NCI-H2029 (cell line): ENCODE measurements at regions not wholly inside any gene's neighbourhood (a gene's known extent, or its start where the extent isn't known, plus 50 kb on each side); places are given as distances from the start of the nearest gene placed in this dataset.
A peak's percentile ranks its signal among the peaks of the same experiment; 100 is the strongest.
"Not testable (repeated sequence)": the region's sequence is repeated elsewhere in the genome, so short reads cannot be mapped to it uniquely, and the experiment has no call there.

Experiments
- DNase-seq: peaks from one replicate; lab custom pipeline; 2025; lab: John Stamatoyannopoulos, UW

- no peak for DNase-seq
These were observed 437.3 kb downstream of the NSUN3 start for GRCh38 chr3:94500146-94500545.

- DNase-seq: not testable (repeated sequence)
These were observed 444.5 kb downstream of the NSUN3 start for GRCh38 chr3:94507354-94507753.

- no peak for DNase-seq
These were observed 450.0 kb downstream of the NSUN3 start for GRCh38 chr3:94512876-94513275.

GRCh38 chr3:94513600-94513999 lies 450.7 kb downstream of the NSUN3 start:
- no peak for DNase-seq

- no peak for DNase-seq
These were observed 453.1 kb downstream of the NSUN3 start for GRCh38 chr3:94515983-94516382.

GRCh38 chr3:94520364-94520763 lies 457.5 kb downstream of the NSUN3 start:
- no peak for DNase-seq

GRCh38 chr3:94522488-94522887 lies 459.6 kb downstream of the NSUN3 start:
- DNase-seq: no peak

GRCh38 chr3:94524102-94524919 lies 461.4 kb downstream of the NSUN3 start:
- DNase-seq: peak; percentile 72

GRCh38 chr3:94525043-94525442 lies 462.2 kb downstream of the NSUN3 start:
- DNase-seq: no peak

GRCh38 chr3:94529816-94530215 lies 467.0 kb downstream of the NSUN3 start:
- DNase-seq: no peak

GRCh38 chr3:94532951-94533350 lies 470.1 kb downstream of the NSUN3 start:
- no peak for DNase-seq

GRCh38 chr3:94539937-94540336 lies 477.1 kb downstream of the NSUN3 start:
- DNase-seq: no peak

GRCh38 chr3:94543161-94543560 lies 480.3 kb downstream of the NSUN3 start:
- no peak for DNase-seq

- DNase-seq: no peak
These were observed 481.4 kb downstream of the NSUN3 start for GRCh38 chr3:94544131-94544789.

GRCh38 chr3:94548581-94549316 lies 485.9 kb downstream of the NSUN3 start:
- no peak for DNase-seq

- no peak for DNase-seq
These were observed 498.2 kb downstream of the NSUN3 start for GRCh38 chr3:94561094-94561493.

- DNase-seq: no peak
These were observed 501.4 kb downstream of the NSUN3 start for GRCh38 chr3:94564247-94564646.

GRCh38 chr3:94568041-94568440 lies 505.2 kb downstream of the NSUN3 start:
- no peak for DNase-seq

- no peak for DNase-seq
These were observed 510.5 kb downstream of the NSUN3 start for GRCh38 chr3:94573337-94573736.

- DNase-seq: no peak
These were observed 524.4 kb downstream of the NSUN3 start for GRCh38 chr3:94587291-94587690.

- DNase-seq: no peak
These were observed 530.8 kb downstream of the NSUN3 start for GRCh38 chr3:94593526-94594150.

- no peak for DNase-seq
These were observed 533.3 kb downstream of the NSUN3 start for GRCh38 chr3:94596141-94596540.
